Endothelial cell of umbilical vein (primary cell): ENCODE measurements at regions not wholly inside any gene's neighbourhood (a gene's known extent, or its start where the extent isn't known, plus 50 kb on each side); places are given as distances from the start of the nearest gene placed in this dataset.

Source experiments
- EZH2 ChIP-seq: IDR thresholded peaks from 2 replicates; pipeline ENCODE4 v1.6.1; 2012; ENCODE audit warnings: borderline replicate concordance, low read depth, mild to moderate bottlenecking, moderate library complexity, low read length, inconsistent platforms; ENCODE audit not compliant: severe bottlenecking
- JUN ChIP-seq: IDR thresholded peaks from 2 replicates; pipeline ENCODE4 v1.6.1; 2011; ENCODE audit warnings: borderline replicate concordance, low read depth; ENCODE audit not compliant: insufficient read length, insufficient read depth
- POLR2A ChIP-seq: IDR thresholded peaks from 2 replicates; pipeline ENCODE4 v1.6.1; 2012; ENCODE audit warnings: low read depth, mild to moderate bottlenecking, control low read depth, low read length
- POLR2AphosphoS5 ChIP-seq: IDR thresholded peaks from 2 replicates; pipeline ENCODE4 v1.6.1; 2012; ENCODE audit warnings: low read depth, mild to moderate bottlenecking, control low read depth, low read length, moderate library complexity; ENCODE audit not compliant: insufficient read depth
- TF ChIP-seq, protein P1 (sequence below), 2 donors: IDR thresholded peaks; 1 replicate in 1 of 2; 2 replicates in 1 of 2; pipeline ENCODE4 v1.5.1; 2011; ENCODE audit warnings: low read length in 2 of 2, mild to moderate bottlenecking in 2 of 2, moderate library complexity in 2 of 2, control low read depth in 1 of 2, inconsistent platforms in 1 of 2, low read depth in 1 of 2; ENCODE audit not compliant: insufficient read depth in 1 of 2; ENCODE audit errors: extremely low read depth in 1 of 2
- TF ChIP-seq, protein P2 (sequence below): IDR thresholded peaks from 2 replicates; pipeline ENCODE4 v1.6.1; 2011; ENCODE audit not compliant: insufficient read depth, insufficient read length

- TF ChIP-seq POLR2AphosphoS5 = no peak
- TF ChIP-seq EZH2 = no peak
- TF ChIP-seq, protein P1, sequence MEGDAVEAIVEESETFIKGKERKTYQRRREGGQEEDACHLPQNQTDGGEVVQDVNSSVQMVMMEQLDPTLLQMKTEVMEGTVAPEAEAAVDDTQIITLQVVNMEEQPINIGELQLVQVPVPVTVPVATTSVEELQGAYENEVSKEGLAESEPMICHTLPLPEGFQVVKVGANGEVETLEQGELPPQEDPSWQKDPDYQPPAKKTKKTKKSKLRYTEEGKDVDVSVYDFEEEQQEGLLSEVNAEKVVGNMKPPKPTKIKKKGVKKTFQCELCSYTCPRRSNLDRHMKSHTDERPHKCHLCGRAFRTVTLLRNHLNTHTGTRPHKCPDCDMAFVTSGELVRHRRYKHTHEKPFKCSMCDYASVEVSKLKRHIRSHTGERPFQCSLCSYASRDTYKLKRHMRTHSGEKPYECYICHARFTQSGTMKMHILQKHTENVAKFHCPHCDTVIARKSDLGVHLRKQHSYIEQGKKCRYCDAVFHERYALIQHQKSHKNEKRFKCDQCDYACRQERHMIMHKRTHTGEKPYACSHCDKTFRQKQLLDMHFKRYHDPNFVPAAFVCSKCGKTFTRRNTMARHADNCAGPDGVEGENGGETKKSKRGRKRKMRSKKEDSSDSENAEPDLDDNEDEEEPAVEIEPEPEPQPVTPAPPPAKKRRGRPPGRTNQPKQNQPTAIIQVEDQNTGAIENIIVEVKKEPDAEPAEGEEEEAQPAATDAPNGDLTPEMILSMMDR (IDR thresholded peaks at IDR 0.05; ENCODE audit: extremely low read depth in 1 of 2, insufficient read depth in 1 of 2, low read depth in 1 of 2, low read length in 2 of 2) = no peak
- no peak for TF ChIP-seq JUN
- TF ChIP-seq POLR2A = no peak
- TF ChIP-seq, protein P2, sequence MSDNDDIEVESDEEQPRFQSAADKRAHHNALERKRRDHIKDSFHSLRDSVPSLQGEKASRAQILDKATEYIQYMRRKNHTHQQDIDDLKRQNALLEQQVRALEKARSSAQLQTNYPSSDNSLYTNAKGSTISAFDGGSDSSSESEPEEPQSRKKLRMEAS = no peak
Observed at GRCh38 chr2:15729001-15729400, 137.3 kb downstream of the DDX1 start.
